Liver (tissue), 3 donors: ENCODE measurements at regions not wholly inside any gene's neighbourhood (a gene's known extent, or its start where the extent isn't known, plus 50 kb on each side); places are given as distances from the start of the nearest gene placed in this dataset.

Source experiments
- ATF3 ChIP-seq: IDR thresholded peaks from 2 replicates; pipeline ENCODE4 v1.6.1; 2016; ENCODE audit warnings: antibody characterized with exemption
- CTCF ChIP-seq: fragments of 150-350 bp; IDR thresholded peaks from 2 replicates; pipeline ENCODE4 v1.5.1; 2017; ENCODE audit warnings: improper control_type of control experiment, low read depth, low read length; ENCODE audit not compliant: missing input control
- MAX ChIP-seq: IDR thresholded peaks from 2 replicates; pipeline ENCODE4 v1.6.1; 2016; ENCODE audit warnings: antibody characterized with exemption
- YY1 ChIP-seq: IDR thresholded peaks from 2 replicates; pipeline ENCODE4 v1.6.1; 2016; ENCODE audit warnings: antibody characterized with exemption, mild to moderate bottlenecking
- donor health status: healthy.
- donor health status: healthy.

- TF ChIP-seq CTCF (no peak), MAX (no peak), YY1 (no peak), ATF3 (no peak)
Measured at GRCh38 chr2:102091121-102091520, 51.4 kb upstream of the IL1R1 start.
